ENCODE measurements at regions not wholly inside any gene's neighbourhood (a gene's known extent, or its start where the extent isn't known, plus 50 kb on each side); places are given as distances from the start of the nearest gene placed in this dataset.

GRCh38 chr18:10023853-10024570 lies 110.2 kb downstream of the VAPA start:
- no peaks in the 10 kb centered on the region for H3K27me3 ChIP-seq (ENCODE audit: insufficient read depth)
- Mint-ChIP-seq H3K27ac (no peak overlapping the region), H3K4me3 (no peak overlapping the region), H3K4me1 (no peaks in the 10 kb centered on the region; the same call in 2 of the 3 replicates), H3K9me3 (peaks cover 3% of the 10 kb centered on the region; the same call in 2 of the 3 replicates), H3K27me3 (ENCODE audit: insufficient read depth, low read depth, poor library complexity) (peaks cover under 1% of the 10 kb centered on the region), H3K36me3 (ENCODE audit: low read depth) (no peaks in the 10 kb centered on the region)
- H3K4me1 ChIP-seq (ENCODE audit: insufficient read depth): no peaks in the 10 kb centered on the region
- H3F3A ChIP-seq (replicated peaks; ENCODE audit: low read depth): no peaks in the 10 kb centered on the region
- no peak for ATAC-seq
- TF ChIP-seq EZH2 (IDR thresholded peaks at IDR 0.05; ENCODE audit: low read depth, unreplicated experiment) (no peak), REST (IDR thresholded peaks at IDR 0.05; ENCODE audit: unreplicated experiment) (no peak), ZNF462 (CRISPR knock-in tag; IDR thresholded peaks at IDR 0.05) (no peak), ETS1 (IDR thresholded peaks at IDR 0.05) (no peak), NANOG (IDR thresholded peaks at IDR 0.05; ENCODE audit: borderline replicate concordance) (no peak), CTCF (conservative IDR thresholded peaks at IDR 0.05; ENCODE audit: low read depth in 2 of 2) (no peak), POLR2AphosphoS5 (IDR thresholded peaks at IDR 0.05; ENCODE audit: low read depth) (no peak), JUNB (IDR thresholded peaks at IDR 0.05; ENCODE audit: unreplicated experiment) (no peak), EZH2phosphoT487 (IDR thresholded peaks at IDR 0.05; ENCODE audit: unreplicated experiment) (no peak), CREB1 (CRISPR knock-in tag; IDR thresholded peaks at IDR 0.05; ENCODE audit: low read depth) (no peak)
- H3K36me3 ChIP-seq (ENCODE audit: insufficient read depth): no peaks in the 10 kb centered on the region
- 0 out of 2 replicates have a peak, but pooled peaks cover 4% of the 10 kb centered on the region for H3K9me2 ChIP-seq (ENCODE audit: insufficient read depth)
- no peak overlapping the region for H2AFZ ChIP-seq
- H3K4me3 ChIP-seq: no peak overlapping the region
- no peak for DNase-seq (ENCODE audit: low spot score)
- no peaks in the 10 kb centered on the region for H4K20me1 ChIP-seq (replicated peaks; ENCODE audit: insufficient read depth)
- no peaks in the 10 kb centered on the region for H3K79me2 ChIP-seq (replicated peaks; ENCODE audit: insufficient read depth)
- H3K27ac ChIP-seq (ENCODE audit: low read depth): no peak overlapping the region
- H3K4me2 ChIP-seq: no peak overlapping the region
